Nephron (organoid): ENCODE measurements at regions not wholly inside any gene's neighbourhood (a gene's known extent, or its start where the extent isn't known, plus 50 kb on each side); places are given as distances from the start of the nearest gene placed in this dataset.

ENCODE experiments used
- H3K27ac Mint-ChIP-seq, 3 experiments: 2 replicates each; pipeline ENCODE4 v1.8.0; 2020; ENCODE audit warnings: mixed read lengths in 3 of 3, mild to moderate bottlenecking in 2 of 3, moderate library complexity in 1 of 3
- H3K27me3 Mint-ChIP-seq: 2 replicates; pipeline ENCODE4 v1.8.0; 2021; ENCODE audit warnings: low read depth, mild to moderate bottlenecking, moderate library complexity, mixed read lengths
- H3K36me3 Mint-ChIP-seq: 2 replicates; pipeline ENCODE4 v1.8.0; 2020; ENCODE audit warnings: low read depth, mixed read lengths
- H3K4me1 Mint-ChIP-seq: 2 replicates; pipeline ENCODE4 v1.8.0; 2020; ENCODE audit warnings: mixed read lengths
- H3K4me3 Mint-ChIP-seq, 3 experiments: 2 replicates each; pipeline ENCODE4 v1.8.0; 2020; ENCODE audit warnings: mild to moderate bottlenecking in 3 of 3, mixed read lengths in 3 of 3, moderate library complexity in 2 of 3
- H3K9me3 Mint-ChIP-seq: 2 replicates; pipeline ENCODE4 v1.8.0; 2020; ENCODE audit warnings: mixed read lengths
- TF ChIP-seq, protein P1 (sequence below), 3 experiments: fragments of 200-600 bp; sonication (generic); IDR thresholded peaks; one replicate each; pipeline ENCODE4 v1.5.0; 2021; ENCODE audit warnings: antibody characterized with exemption in 3 of 3; ENCODE audit not compliant: unreplicated experiment in 3 of 3

DNA sequence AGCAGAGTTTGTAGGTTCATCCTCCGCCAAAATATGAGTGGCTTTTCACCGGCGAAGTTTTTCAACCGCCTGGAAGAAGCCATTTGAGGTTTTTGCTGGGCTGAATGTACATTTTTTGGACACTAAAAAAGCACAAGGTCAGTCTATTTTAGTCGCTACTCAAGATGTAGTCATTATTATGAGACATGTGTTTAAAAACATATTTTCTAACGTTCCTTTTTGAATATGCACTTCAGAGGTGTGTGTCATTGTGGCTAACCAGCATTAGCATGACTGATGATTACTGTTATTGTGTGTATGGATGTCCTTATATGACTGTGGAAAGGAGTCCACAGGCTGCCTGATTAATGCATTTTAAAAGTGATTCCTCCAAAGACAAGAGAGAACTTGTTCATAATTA lies 605.4 kb downstream of the INHBA start:
- Mint-ChIP-seq H3K27ac (no peak overlapping the region), H3K27me3 (no peaks in the 10 kb centered on the region), H3K4me1 (peaks cover 10% of the 10 kb centered on the region), H3K9me3 (peaks cover 5% of the 10 kb centered on the region), H3K36me3 (no peaks in the 10 kb centered on the region), H3K4me3 (no peak overlapping the region)
- TF ChIP-seq, protein P1, sequence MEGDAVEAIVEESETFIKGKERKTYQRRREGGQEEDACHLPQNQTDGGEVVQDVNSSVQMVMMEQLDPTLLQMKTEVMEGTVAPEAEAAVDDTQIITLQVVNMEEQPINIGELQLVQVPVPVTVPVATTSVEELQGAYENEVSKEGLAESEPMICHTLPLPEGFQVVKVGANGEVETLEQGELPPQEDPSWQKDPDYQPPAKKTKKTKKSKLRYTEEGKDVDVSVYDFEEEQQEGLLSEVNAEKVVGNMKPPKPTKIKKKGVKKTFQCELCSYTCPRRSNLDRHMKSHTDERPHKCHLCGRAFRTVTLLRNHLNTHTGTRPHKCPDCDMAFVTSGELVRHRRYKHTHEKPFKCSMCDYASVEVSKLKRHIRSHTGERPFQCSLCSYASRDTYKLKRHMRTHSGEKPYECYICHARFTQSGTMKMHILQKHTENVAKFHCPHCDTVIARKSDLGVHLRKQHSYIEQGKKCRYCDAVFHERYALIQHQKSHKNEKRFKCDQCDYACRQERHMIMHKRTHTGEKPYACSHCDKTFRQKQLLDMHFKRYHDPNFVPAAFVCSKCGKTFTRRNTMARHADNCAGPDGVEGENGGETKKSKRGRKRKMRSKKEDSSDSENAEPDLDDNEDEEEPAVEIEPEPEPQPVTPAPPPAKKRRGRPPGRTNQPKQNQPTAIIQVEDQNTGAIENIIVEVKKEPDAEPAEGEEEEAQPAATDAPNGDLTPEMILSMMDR (IDR thresholded peaks at IDR 0.05; ENCODE audit: unreplicated experiment in 3 of 3): no peak

DNA sequence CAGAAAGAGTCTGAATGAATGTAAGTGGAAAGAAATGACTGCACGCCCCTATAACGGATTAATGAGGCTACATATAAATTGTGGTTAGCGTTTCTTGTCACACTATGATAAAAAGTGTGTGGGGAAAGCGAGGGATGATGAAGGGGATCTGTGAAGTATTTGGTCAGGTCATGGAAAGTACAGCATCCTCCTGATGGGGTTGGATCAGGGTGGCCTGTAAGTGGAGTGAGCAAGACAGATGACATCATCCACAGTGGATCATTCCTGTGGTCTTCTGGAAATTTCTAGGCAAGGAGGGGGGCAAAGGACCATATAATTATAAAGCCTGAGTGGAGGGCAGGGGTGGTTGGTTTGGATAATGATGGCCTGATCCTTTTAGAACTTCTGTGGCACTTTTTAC lies 606.0 kb downstream of the INHBA start:
- Mint-ChIP-seq H3K27me3 (no peaks in the 10 kb centered on the region), H3K36me3 (no peaks in the 10 kb centered on the region), H3K4me1 (peaks cover 10% of the 10 kb centered on the region), H3K9me3 (peaks cover 5% of the 10 kb centered on the region), H3K27ac (no peak overlapping the region), H3K4me3 (no peak overlapping the region)
- TF ChIP-seq, protein P1 (IDR thresholded peaks at IDR 0.05; ENCODE audit: unreplicated experiment in 3 of 3): no peak

DNA sequence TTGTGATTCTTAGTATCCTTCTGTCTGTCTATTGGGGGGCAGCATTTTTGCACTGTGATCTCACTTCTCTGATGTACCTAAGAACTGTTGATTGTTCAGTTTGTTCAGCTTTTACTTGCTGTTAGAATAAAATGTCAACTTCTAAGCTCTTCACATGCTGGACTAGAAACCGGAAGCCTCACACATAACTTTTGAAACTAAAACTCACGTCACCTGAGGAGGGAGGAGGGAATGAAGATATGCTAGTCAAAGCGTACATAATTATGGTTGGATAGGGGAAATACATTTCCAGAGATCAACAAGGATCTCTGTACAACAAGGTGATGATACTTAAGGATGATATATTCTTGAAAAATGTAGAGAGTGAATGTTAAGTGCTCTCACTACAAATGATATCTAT lies 609.7 kb downstream of the INHBA start:
- peak overlapping the region in 1 of 3 experiments; percentile 6 for H3K27ac Mint-ChIP-seq
- H3K9me3 Mint-ChIP-seq: peaks cover 13% of the 10 kb centered on the region
- H3K4me1 Mint-ChIP-seq: peaks cover 5% of the 10 kb centered on the region
- H3K4me3 Mint-ChIP-seq: no peak overlapping the region
- TF ChIP-seq, protein P1 (IDR thresholded peaks at IDR 0.05; ENCODE audit: unreplicated experiment in 3 of 3): no peak
- H3K36me3 Mint-ChIP-seq: peaks cover 3% of the 10 kb centered on the region
- H3K27me3 Mint-ChIP-seq: no peaks in the 10 kb centered on the region

DNA sequence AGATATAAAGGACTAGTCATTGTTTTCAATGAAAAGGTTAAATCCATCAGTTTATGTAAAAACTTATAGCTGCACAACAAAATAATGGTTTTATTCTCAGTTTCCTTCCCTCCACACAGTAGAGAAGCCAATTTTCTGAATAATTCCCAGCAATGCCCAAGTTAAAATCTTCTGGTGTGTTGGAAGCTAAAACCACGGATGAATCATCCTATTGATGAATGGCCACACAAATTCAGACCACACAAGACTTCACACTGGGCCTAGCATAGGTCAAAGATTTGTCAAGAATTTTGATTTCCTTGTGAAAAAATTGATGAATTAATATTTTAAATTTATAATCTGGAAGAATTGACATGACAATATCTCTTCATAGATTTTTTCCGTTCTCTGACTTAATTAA lies 617.6 kb downstream of the INHBA start:
- H3K36me3 Mint-ChIP-seq: peaks cover 3% of the 10 kb centered on the region
- H3K4me3 Mint-ChIP-seq: no peak overlapping the region
- TF ChIP-seq, protein P1 (IDR thresholded peaks at IDR 0.05; ENCODE audit: unreplicated experiment in 3 of 3): no peak
- peaks cover 16% of the 10 kb centered on the region for H3K9me3 Mint-ChIP-seq
- no peaks in the 10 kb centered on the region for H3K27me3 Mint-ChIP-seq
- H3K27ac Mint-ChIP-seq: no peak overlapping the region
- peaks cover 8% of the 10 kb centered on the region for H3K4me1 Mint-ChIP-seq

DNA sequence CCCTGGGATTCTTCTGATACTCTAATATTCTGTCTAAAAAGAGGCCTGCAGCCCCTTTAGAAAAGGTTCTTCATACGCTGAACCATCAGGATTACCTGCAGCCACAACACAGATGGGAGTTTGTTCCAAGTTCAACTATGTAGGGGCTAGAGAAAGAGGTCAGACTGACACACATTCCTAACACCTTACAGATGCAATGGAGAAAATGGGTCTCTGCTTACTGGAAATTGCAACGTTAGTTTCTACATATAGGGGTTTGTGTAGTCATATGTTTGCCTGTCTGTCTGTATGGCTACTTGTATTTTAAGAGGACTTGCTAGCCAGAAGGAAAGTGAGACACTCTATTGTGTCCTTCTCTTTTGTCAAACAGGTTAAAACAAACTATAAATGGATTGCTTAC lies 618.5 kb downstream of the INHBA start:
- H3K27me3 Mint-ChIP-seq: no peaks in the 10 kb centered on the region
- H3K9me3 Mint-ChIP-seq: peaks cover 9% of the 10 kb centered on the region
- peaks cover 12% of the 10 kb centered on the region for H3K4me1 Mint-ChIP-seq
- TF ChIP-seq, protein P1 (IDR thresholded peaks at IDR 0.05; ENCODE audit: unreplicated experiment in 3 of 3): no peak
- H3K4me3 Mint-ChIP-seq: no peak overlapping the region
- no peak overlapping the region for H3K27ac Mint-ChIP-seq
- peaks cover under 1% of the 10 kb centered on the region for H3K36me3 Mint-ChIP-seq

DNA sequence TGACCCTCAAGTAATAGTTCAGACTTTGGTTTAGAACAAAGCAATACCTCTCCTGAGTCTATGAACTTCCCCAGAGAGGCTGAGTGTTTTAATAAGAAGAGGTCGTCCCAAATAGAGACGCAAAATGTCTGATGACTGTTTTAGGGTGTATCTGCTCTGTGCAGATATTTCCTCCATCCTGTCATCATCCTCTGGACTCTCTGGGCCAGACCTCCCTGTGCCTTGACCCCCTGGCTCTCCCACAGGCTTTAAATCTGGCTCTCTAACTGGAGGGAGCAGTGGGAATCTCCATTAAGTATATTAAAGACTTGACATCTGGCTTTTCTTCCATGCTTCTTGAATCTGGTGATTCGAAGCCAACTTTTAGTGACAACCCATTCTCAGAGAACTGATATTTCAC lies 633.3 kb downstream of the INHBA start:
- TF ChIP-seq, protein P1 (IDR thresholded peaks at IDR 0.05; ENCODE audit: unreplicated experiment in 3 of 3): no peak
- Mint-ChIP-seq H3K4me1 (peaks cover 14% of the 10 kb centered on the region), H3K27me3 (peaks cover 4% of the 10 kb centered on the region), H3K4me3 (no peak overlapping the region), H3K36me3 (no peaks in the 10 kb centered on the region), H3K27ac (peak overlapping the region in 2 of 3 experiments; percentile 51 to 54), H3K9me3 (peaks cover 3% of the 10 kb centered on the region)
